ENCODE measurements at regions not wholly inside any gene's neighbourhood (a gene's known extent, or its start where the extent isn't known, plus 50 kb on each side); places are given as distances from the start of the nearest gene placed in this dataset.

GRCh38 chr12:126424696-126425095, 1359.5 kb downstream of the AACS start:
- no peak for TF ChIP-seq CTCF (IDR thresholded peaks at IDR 0.05; ENCODE audit: control extremely low read depth in 1 of 3, insufficient read depth in 1 of 3, low read depth in 1 of 3, low read length in 3 of 3)
- no peak for TF ChIP-seq GABPA (IDR thresholded peaks at IDR 0.05; ENCODE audit: borderline replicate concordance, insufficient read depth, low read length)
- no peak for TF ChIP-seq POLR2A (IDR thresholded peaks at IDR 0.05; ENCODE audit: control extremely low read depth in 1 of 2, low read depth in 2 of 2, low read length in 2 of 2)
- TF ChIP-seq FOSL1 (IDR thresholded peaks at IDR 0.05; ENCODE audit: insufficient read depth, low read depth, low read length): no peak
- TF ChIP-seq BCL11A (IDR thresholded peaks at IDR 0.05; ENCODE audit: low read depth in 2 of 2, low read length in 2 of 2): no peak
- no peak for TF ChIP-seq RAD21 (IDR thresholded peaks at IDR 0.05 in 1 of 2, conservative IDR thresholded peaks at IDR 0.05 in 1 of 2; ENCODE audit: low read depth in 2 of 2, low read length in 2 of 2)
- TF ChIP-seq TCF12 (IDR thresholded peaks at IDR 0.05; ENCODE audit: low read depth, low read length): no peak
- TF ChIP-seq CBX8 (IDR thresholded peaks at IDR 0.05; ENCODE audit: borderline replicate concordance, low read depth, low read length): no peak
- no peak for TF ChIP-seq EP300 (IDR thresholded peaks at IDR 0.05; ENCODE audit: borderline replicate concordance in 1 of 2, low read depth in 2 of 2, low read length in 2 of 2)
